ENCODE measurements at regions not wholly inside any gene's neighbourhood (a gene's known extent, or its start where the extent isn't known, plus 50 kb on each side); places are given as distances from the start of the nearest gene placed in this dataset.

DNA sequence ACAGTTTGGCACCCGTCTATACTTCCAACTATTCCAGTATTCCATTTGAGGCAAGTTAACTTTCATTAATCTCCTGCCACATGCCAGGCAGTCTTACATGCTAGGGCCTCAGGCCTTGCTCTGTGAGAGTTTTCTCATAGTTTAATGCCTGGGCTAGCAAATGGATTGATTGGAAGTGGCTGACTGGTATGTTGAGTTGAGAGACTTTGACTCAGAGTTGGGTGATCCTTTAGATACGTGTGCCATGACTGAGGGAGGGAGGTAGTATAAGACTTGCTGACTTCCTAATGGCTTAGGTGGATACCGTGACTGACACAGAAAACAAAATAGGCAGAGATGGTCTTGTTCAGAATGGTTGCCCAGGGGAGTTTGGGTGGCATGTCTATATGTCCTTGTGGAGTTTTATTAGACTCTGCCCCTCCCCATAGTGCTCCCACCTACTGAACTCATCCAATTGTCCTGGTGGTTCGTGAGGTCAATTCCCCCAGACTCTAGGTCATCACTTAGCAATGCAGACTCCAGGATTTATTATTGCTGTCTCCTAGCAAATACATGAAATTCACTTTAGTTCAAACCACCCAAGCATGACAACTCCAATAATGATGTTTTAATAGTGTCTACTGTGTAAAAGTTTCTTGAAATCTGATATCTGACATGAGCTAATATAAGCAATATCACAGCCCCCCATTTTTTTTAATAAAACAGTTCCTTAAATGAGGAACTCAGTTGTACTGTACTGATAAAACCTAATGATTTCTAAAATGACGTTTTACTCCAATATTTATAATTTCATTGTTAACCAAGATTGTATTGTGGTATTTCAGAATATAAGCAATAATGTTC lies 413.9 kb upstream of the MDFIC2 start:
- peak; percentile 89 for DNase-seq (ENCODE audit: low read depth)
- H3K4me3 ChIP-seq (ENCODE audit: low read length), result no peak overlapping the region
- TF ChIP-seq, protein P1, sequence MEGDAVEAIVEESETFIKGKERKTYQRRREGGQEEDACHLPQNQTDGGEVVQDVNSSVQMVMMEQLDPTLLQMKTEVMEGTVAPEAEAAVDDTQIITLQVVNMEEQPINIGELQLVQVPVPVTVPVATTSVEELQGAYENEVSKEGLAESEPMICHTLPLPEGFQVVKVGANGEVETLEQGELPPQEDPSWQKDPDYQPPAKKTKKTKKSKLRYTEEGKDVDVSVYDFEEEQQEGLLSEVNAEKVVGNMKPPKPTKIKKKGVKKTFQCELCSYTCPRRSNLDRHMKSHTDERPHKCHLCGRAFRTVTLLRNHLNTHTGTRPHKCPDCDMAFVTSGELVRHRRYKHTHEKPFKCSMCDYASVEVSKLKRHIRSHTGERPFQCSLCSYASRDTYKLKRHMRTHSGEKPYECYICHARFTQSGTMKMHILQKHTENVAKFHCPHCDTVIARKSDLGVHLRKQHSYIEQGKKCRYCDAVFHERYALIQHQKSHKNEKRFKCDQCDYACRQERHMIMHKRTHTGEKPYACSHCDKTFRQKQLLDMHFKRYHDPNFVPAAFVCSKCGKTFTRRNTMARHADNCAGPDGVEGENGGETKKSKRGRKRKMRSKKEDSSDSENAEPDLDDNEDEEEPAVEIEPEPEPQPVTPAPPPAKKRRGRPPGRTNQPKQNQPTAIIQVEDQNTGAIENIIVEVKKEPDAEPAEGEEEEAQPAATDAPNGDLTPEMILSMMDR (conservative IDR thresholded peaks at IDR 0.05; ENCODE audit: low read depth, low read length), result no peak

- no peak for DNase-seq (ENCODE audit: low read depth)
- H3K4me3 ChIP-seq (ENCODE audit: low read length), result no peak overlapping the region
- TF ChIP-seq, protein P1 (conservative IDR thresholded peaks at IDR 0.05; ENCODE audit: low read depth, low read length), result no peak
Measured at GRCh38 chr3:70722018-70722417, 409.6 kb upstream of the MDFIC2 start.

DNA sequence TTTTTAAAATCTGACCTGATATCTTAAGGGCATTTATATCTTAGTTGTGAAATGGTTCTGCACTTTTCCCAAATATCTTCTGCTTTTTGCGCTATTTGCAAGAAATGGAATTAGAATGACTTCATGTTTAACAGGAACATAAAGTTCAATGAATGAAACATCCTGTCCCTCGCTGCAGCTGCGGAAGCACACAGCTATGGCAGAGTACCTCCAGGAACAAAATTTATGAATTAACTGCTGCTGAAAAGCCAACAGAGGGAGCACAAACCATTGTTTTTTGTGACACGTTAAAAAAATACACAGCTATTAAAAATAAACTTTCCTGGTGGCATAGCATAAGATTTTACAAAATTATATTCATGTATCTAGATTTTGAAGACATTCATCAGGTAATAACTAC lies 404.4 kb upstream of the MDFIC2 start:
- DNase-seq (ENCODE audit: low read depth), result no peak
- no peak overlapping the region for H3K4me3 ChIP-seq (ENCODE audit: low read length)
- TF ChIP-seq, protein P1 (conservative IDR thresholded peaks at IDR 0.05; ENCODE audit: low read depth, low read length), result peak; percentile 49

GRCh38 chr3:70712449-70713082 lies 400.1 kb upstream of the MDFIC2 start:
- TF ChIP-seq, protein P1 (conservative IDR thresholded peaks at IDR 0.05; ENCODE audit: low read depth, low read length), result no peak
- no peak overlapping the region for H3K4me3 ChIP-seq (ENCODE audit: low read length)
- no peak for DNase-seq (ENCODE audit: low read depth)

DNA sequence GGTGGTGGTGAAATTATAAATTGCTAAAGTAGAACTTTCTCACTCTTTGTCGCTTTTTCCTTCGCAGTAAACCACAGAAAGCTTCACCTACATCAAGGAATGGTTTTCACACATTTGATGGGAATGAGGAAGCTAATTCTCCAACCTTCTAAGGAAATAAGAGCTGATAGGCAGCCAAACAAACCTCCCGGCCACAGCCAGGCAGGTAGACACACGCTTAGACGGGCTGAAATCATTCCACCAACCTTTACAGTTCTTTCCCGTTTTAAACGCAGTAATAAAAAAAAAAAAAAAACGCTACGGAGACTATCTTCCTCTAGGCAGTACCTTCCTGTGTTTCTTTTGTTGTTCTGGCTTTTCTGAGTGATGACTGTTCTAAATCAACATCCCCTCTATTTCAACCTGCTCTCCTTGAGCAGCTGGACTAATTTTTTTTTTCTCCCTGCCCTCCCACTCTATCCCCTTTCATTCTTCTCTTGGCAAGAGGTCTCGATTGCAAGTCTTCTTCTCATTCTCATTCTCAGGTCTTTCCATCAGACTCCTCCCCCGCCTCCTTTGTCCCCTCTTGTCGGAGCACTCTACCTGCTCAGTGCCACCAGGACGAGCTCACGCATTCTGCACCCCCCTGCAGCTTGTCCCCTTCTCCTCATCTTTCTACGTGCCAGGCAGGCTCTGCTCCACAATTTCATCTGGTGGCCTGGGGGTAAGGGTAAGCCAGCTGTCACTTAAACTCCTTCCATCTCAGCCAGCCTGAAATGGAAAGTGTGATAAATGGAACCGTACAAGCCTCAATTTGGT lies 391.1 kb upstream of the MDFIC2 start:
- DNase-seq (ENCODE audit: low read depth), result no peak
- TF ChIP-seq, protein P1 (conservative IDR thresholded peaks at IDR 0.05; ENCODE audit: low read depth, low read length), result no peak
- no peak overlapping the region for H3K4me3 ChIP-seq (ENCODE audit: low read length)

GRCh38 chr3:70702132-70702531 lies 389.7 kb upstream of the MDFIC2 start:
- no peak for DNase-seq (ENCODE audit: low read depth)
- TF ChIP-seq, protein P1 (conservative IDR thresholded peaks at IDR 0.05; ENCODE audit: low read depth, low read length), result no peak
- H3K4me3 ChIP-seq (ENCODE audit: low read length), result no peak overlapping the region
